ENCODE measurements at regions not wholly inside any gene's neighbourhood (a gene's known extent, or its start where the extent isn't known, plus 50 kb on each side); places are given as distances from the start of the nearest gene placed in this dataset.

DNA sequence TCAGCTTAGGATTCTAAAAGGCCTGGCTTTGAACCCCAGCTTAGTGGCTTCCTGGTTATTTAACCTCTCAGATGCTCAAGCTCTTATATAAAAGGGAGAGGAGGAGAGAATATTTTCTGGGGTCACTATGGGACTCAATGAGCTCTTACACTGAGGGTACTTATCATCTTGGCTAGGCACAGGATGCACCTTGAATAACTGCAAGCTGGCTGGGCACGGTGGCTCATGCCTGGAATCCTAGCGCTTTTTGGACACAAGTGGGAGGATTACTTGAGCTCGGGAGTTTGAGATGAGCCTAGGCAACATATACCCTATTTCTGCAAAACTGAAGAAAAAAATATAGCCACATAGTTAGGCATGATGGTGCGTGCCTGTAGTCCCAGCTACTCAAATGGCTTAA is 665.3 kb upstream of the RBFOX1 start:
- Histone ChIP-seq H3K4me2 (ENCODE audit: low read depth, low read length) (no peak overlapping the region), H2AFZ (replicated peaks; ENCODE audit: low read length, poor library complexity) (no peak overlapping the region), H4K5ac (ENCODE audit: low read depth, low read length) (no peak overlapping the region), H2BK5ac (ENCODE audit: low read depth, low read length, poor library complexity, severe bottlenecking) (no peak overlapping the region), H2BK20ac (ENCODE audit: low read depth, low read length) (no peak overlapping the region), H3K27me3 (ENCODE audit: control insufficient read depth, insufficient read depth, low read length) (no peaks in the 10 kb centered on the region), H3K36me3 (ENCODE audit: control insufficient read depth, insufficient read depth, low read length) (no peaks in the 10 kb centered on the region), H3K9me3 (ENCODE audit: control insufficient read depth, insufficient read depth, low read length) (peaks cover 7% of the 10 kb centered on the region), H2BK120ac (ENCODE audit: low read depth, low read length) (no peak overlapping the region), H2AK9ac (replicated peaks; ENCODE audit: low read depth, low read length, poor library complexity) (no peak overlapping the region), H3K14ac (replicated peaks; ENCODE audit: low read depth, low read length) (no peak overlapping the region), H4K8ac (ENCODE audit: low read depth in 2 of 2, low read length in 2 of 2) (no peak overlapping the region), H3K79me1 (ENCODE audit: low read depth in 1 of 2, low read length in 2 of 2) (no peaks in the 10 kb centered on the region), H4K91ac (ENCODE audit: insufficient read depth, low read depth, low read length) (no peak overlapping the region), H3K4ac (ENCODE audit: low read depth, low read length) (no peak overlapping the region), H3K18ac (ENCODE audit: low read depth, low read length) (no peak overlapping the region), H3K56ac (ENCODE audit: extremely low read depth, insufficient read depth, low read length) (no peak overlapping the region), H3K9me1 (ENCODE audit: insufficient read depth, low read length) (no peaks in the 10 kb centered on the region), H3K4me1 (ENCODE audit: control insufficient read depth, insufficient read depth, low read length) (no peaks in the 10 kb centered on the region), H3K9ac (ENCODE audit: low read depth, low read length) (no peak overlapping the region), H3K27ac (ENCODE audit: insufficient read depth, low read length) (no peak overlapping the region), H3K23ac (ENCODE audit: low read depth, low read length) (no peak overlapping the region), H2BK15ac (ENCODE audit: low read depth, low read length) (no peak overlapping the region), H4K20me1 (ENCODE audit: insufficient read depth, low read length) (no peaks in the 10 kb centered on the region), H2AK5ac (ENCODE audit: low read depth, low read length) (no peak overlapping the region), H3K4me3 (ENCODE audit: insufficient read depth, low read depth, low read length) (no peak overlapping the region)
- ChIA-PET CTCF (interaction anchor here (0.6 kb wide), 1 partner anchor 14 kb away, joined by 3 read pairs; no protein-coding TSS in a partner anchor), POLR2A (ENCODE audit: unreplicated experiment) (no interaction called here)
- BruUV-seq (replicated peaks), result no TSS peak
- ATAC-seq (ENCODE audit: low read depth) (no peak), DNase-seq (no peak)
- in situ Hi-C loops (cut with MboI; ENCODE audit: low sequenced_read_pairs) (no loop called here), intact Hi-C loops (cut with micrococcal nuclease) (no loop called here), dilution Hi-C loops (cut with HindIII; ENCODE audit: low sequenced_read_pairs, unreplicated experiment) (no loop called here)
- TF ChIP-seq MAZ (IDR thresholded peaks at IDR 0.05; ENCODE audit: borderline replicate concordance, low read depth, low read length), result no peak
- TF ChIP-seq, protein P1, sequence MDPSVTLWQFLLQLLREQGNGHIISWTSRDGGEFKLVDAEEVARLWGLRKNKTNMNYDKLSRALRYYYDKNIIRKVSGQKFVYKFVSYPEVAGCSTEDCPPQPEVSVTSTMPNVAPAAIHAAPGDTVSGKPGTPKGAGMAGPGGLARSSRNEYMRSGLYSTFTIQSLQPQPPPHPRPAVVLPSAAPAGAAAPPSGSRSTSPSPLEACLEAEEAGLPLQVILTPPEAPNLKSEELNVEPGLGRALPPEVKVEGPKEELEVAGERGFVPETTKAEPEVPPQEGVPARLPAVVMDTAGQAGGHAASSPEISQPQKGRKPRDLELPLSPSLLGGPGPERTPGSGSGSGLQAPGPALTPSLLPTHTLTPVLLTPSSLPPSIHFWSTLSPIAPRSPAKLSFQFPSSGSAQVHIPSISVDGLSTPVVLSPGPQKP (IDR thresholded peaks at IDR 0.05; ENCODE audit: borderline replicate concordance, low read depth, low read length), result no peak
- TF ChIP-seq POLR2A (IDR thresholded peaks at IDR 0.05; ENCODE audit: low read depth, low read length), result no peak
- TF ChIP-seq BHLHE40 (IDR thresholded peaks at IDR 0.05; ENCODE audit: low read depth, low read length), result no peak
- TF ChIP-seq, protein P2, sequence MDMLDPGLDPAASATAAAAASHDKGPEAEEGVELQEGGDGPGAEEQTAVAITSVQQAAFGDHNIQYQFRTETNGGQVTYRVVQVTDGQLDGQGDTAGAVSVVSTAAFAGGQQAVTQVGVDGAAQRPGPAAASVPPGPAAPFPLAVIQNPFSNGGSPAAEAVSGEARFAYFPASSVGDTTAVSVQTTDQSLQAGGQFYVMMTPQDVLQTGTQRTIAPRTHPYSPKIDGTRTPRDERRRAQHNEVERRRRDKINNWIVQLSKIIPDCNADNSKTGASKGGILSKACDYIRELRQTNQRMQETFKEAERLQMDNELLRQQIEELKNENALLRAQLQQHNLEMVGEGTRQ (IDR thresholded peaks at IDR 0.05; ENCODE audit: low read depth, low read length), result no peak
- no peak for TF ChIP-seq MAFK (IDR thresholded peaks at IDR 0.05; ENCODE audit: low read depth, low read length)
- TF ChIP-seq RCOR1 (IDR thresholded peaks at IDR 0.05; ENCODE audit: insufficient replicate concordance, low read length), result no peak
- TF ChIP-seq RFX5 (IDR thresholded peaks at IDR 0.05; ENCODE audit: low read depth, low read length), result no peak
- no peak for TF ChIP-seq NFE2L2 (IDR thresholded peaks at IDR 0.05; ENCODE audit: low read depth, low read length)
- no peak for TF ChIP-seq SMC3 (IDR thresholded peaks at IDR 0.05; ENCODE audit: low read depth, low read length)
- TF ChIP-seq, protein P3, sequence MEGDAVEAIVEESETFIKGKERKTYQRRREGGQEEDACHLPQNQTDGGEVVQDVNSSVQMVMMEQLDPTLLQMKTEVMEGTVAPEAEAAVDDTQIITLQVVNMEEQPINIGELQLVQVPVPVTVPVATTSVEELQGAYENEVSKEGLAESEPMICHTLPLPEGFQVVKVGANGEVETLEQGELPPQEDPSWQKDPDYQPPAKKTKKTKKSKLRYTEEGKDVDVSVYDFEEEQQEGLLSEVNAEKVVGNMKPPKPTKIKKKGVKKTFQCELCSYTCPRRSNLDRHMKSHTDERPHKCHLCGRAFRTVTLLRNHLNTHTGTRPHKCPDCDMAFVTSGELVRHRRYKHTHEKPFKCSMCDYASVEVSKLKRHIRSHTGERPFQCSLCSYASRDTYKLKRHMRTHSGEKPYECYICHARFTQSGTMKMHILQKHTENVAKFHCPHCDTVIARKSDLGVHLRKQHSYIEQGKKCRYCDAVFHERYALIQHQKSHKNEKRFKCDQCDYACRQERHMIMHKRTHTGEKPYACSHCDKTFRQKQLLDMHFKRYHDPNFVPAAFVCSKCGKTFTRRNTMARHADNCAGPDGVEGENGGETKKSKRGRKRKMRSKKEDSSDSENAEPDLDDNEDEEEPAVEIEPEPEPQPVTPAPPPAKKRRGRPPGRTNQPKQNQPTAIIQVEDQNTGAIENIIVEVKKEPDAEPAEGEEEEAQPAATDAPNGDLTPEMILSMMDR (conservative IDR thresholded peaks at IDR 0.05; ENCODE audit: low read depth, low read length), result no peak
- TF ChIP-seq FOS (IDR thresholded peaks at IDR 0.05; ENCODE audit: low read depth, low read length), result no peak
- TF ChIP-seq MXI1 (IDR thresholded peaks at IDR 0.05; ENCODE audit: borderline replicate concordance, low read depth, low read length), result no peak
- no peak for TF ChIP-seq CEBPB (IDR thresholded peaks at IDR 0.05; ENCODE audit: low read depth, low read length)
- TF ChIP-seq CHD1 (IDR thresholded peaks at IDR 0.05; ENCODE audit: low read depth, low read length), result no peak
- no peak for TF ChIP-seq RAD21 (IDR thresholded peaks at IDR 0.05; ENCODE audit: low read length)
- WGBS, 2 experiments (ENCODE audit: extremely low coverage in 2 of 2, insufficient read length in 1 of 2), result no CpG with 5 or more reads among the region's 4 CpGs
